AG09309 (cell line): ENCODE measurements at regions not wholly inside any gene's neighbourhood (a gene's known extent, or its start where the extent isn't known, plus 50 kb on each side); places are given as distances from the start of the nearest gene placed in this dataset.
A peak's percentile ranks its signal among the peaks of the same experiment; 100 is the strongest.

Experiments used
- DNase-seq: peaks from one replicate; pipeline ENCODE4 v3.0.0-alpha.2; 2010; ENCODE audit warnings: low read depth
- H3K4me3 ChIP-seq: 2 replicates; pipeline ENCODE4 v1.5.1; 2011; ENCODE audit warnings: mild to moderate bottlenecking, low read depth, low read length, moderate library complexity; ENCODE audit not compliant: control insufficient read depth
- TF ChIP-seq, protein P1 (sequence below): IDR thresholded peaks from 2 replicates; pipeline ENCODE4 v1.5.1; 2011; ENCODE audit warnings: mild to moderate bottlenecking, low read depth, low read length, inconsistent platforms; ENCODE audit not compliant: insufficient read depth, control insufficient read depth; ENCODE audit errors: missing control alignments

DNA sequence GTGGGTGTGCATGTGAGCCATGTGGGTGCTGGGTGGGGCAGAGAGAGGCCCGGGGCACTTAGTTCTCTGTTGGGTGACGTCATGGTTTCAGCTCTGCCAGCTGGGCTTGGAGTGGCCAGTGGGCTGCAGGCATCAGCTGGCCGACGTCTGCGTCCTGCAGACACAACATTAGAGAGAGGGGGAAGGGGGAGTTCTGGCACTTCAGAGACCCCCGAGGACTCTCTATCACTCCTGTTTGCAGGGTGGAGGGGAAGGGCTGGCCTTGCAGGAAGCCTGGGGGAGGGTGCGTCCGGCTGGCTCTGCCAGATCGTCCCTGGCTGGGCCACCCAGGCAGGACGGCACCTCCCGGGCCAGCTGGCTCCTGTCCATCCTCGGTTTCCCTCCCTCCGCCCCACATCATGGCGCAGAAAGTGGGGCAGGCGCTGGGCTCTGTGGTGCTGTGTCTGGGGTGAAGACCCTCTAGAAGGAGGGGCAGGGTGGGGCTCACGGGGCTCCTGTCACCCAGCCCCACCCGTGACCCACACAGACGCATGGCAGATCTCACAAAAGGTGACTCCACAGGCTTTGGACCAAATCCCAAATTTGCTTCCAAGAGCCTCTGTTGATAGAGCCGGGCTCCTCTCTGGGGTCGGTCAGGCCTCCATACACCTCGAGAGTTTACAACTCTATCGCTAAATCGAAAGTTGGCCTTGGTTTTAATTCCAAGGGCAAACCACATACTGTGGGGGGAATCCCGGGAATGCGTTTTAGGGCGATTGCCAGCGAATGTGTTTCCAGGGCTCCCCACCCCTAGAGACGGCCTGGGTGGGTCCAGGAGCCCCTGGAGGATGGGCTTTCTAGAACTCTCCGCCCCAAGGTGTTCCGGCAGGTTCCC lies 73.4 kb upstream of the TTC34 start:
- TF ChIP-seq, protein P1, sequence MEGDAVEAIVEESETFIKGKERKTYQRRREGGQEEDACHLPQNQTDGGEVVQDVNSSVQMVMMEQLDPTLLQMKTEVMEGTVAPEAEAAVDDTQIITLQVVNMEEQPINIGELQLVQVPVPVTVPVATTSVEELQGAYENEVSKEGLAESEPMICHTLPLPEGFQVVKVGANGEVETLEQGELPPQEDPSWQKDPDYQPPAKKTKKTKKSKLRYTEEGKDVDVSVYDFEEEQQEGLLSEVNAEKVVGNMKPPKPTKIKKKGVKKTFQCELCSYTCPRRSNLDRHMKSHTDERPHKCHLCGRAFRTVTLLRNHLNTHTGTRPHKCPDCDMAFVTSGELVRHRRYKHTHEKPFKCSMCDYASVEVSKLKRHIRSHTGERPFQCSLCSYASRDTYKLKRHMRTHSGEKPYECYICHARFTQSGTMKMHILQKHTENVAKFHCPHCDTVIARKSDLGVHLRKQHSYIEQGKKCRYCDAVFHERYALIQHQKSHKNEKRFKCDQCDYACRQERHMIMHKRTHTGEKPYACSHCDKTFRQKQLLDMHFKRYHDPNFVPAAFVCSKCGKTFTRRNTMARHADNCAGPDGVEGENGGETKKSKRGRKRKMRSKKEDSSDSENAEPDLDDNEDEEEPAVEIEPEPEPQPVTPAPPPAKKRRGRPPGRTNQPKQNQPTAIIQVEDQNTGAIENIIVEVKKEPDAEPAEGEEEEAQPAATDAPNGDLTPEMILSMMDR, result no peak
- DNase-seq, result no peak
- no peak overlapping the region for H3K4me3 ChIP-seq

DNA sequence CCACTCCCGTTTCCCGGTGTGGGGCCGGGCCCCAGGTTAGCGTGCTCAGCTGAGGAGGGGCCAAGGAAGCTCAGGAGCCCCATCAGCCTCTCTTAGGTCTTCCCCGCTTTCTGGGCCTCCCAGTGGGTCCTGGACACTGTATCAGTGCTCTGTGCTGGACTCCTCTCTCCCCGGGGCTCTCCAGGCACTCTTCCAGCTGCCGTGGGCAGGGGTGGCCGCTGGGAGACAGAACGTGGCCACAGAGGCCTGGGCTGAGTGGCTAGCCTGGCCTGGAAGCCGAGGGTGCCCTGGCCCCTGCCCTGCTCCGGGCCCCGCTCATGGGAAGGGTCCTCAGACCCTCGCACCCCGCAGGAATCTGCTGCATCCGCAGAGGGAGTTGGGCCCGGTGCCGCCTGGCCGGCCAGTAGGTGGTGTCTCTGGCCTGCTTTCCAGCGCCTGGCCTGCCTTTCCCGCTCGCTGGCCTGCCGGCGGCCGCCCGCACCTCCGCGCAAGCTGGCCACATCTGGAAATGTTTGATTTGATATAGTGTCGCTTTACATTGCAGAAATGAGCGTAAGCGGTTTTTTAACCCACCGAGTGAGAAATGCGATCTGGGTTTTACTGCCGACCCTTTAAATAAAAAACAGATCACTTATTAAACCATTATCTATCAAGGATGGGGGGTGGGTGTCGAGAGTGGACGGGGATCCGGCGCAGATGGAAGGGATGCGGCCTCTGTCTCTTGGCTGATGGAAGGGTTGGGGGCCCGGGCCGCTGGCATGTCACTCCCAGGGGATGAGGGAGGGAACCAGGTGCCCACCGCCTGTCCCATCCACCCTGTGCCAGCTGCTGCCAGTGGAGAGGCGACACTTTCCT lies 74.4 kb upstream of the TTC34 start:
- H3K4me3 ChIP-seq, result no peak overlapping the region
- no peak for DNase-seq
- TF ChIP-seq, protein P1, result peak; percentile 22

DNA sequence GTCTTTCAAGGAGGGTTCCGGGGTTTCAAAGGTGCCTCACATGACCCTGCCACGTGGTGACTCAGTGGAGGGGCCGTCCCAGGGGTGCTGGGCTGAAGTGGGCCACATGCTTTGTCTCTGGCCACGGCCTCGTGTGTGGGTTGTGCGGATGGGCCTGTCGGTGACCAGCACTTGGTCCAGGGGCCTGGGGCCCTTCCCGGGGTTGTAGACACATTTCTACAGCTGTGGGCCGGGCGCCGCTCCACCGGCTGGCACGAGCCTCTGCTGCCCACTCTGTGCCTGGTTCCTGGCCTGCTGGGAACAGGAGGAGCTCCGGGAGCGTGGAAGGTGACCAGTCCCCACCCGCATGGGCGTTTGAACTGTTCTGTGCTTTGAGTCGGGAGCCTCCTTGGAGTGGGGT lies 75.4 kb upstream of the TTC34 start:
- TF ChIP-seq, protein P1, result no peak
- no peak overlapping the region for H3K4me3 ChIP-seq
- no peak for DNase-seq

DNA sequence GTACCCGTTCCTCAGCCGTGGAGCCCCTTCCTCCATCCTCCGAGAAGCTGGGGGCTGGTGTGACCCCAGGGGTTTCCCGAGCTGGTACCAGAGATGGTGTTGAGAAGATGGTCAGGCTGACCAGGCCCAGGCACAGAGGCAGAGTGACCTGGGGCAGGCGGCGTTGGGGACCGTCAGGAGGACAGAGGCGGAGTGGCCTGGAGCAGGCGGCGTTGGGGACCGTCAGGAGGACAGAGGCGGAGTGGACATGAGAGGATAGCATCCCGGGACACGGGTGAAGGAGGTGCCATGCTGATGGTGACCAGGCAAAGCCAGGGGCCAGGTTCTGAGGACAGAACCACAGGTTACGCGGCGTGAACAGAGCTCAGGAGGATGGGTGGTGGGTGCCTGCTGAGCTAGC lies 75.9 kb upstream of the TTC34 start:
- TF ChIP-seq, protein P1, result no peak
- no peak for DNase-seq
- H3K4me3 ChIP-seq, result no peak overlapping the region

DNA sequence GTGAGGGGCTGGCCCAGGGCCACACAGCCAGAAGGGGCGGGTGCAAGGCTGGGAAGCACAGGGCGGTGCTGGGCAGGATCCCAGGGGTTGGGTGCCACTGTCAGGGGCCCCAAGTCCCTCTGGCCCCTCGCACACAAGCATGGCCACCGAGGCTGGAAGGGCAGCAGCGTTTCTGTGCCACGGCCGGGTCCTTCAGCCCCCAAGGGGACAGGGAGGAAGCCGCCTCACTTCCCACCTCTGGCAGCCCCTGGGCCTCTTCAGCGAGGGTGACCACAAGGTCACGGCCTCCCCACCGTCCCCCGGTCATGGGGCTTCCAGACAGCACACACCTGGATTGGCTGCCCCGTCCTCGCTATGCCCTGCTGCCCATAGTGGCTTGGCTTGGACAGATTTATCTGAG lies 77.1 kb upstream of the TTC34 start:
- TF ChIP-seq, protein P1, result no peak
- H3K4me3 ChIP-seq, result no peak overlapping the region

DNA sequence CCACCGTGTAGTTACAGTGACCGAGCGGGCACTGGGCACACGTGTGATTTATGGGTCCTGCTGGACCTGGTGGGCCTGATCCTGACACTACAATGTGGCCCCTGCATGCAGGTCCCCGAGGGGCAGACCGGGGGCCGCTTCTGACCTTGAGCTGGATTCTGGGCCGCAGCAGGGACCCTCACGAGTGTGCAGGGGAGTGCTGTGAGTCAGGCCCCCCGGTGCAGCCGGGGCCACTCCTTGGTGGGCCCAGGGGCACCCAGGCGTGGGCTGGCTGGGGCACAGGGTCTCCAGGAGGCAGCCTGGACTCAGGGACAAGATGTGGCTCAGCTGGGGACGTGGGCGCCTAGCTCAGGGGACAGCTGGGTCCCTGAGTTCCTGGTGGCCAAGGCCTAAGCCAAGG lies 77.5 kb upstream of the TTC34 start:
- DNase-seq, result no peak
- TF ChIP-seq, protein P1, result no peak
- no peak overlapping the region for H3K4me3 ChIP-seq

More for the DNA sequence above, 77.1 kb upstream of the TTC34 start:
- DNase-seq, result no peak
